ENCODE measurements at regions not wholly inside any gene's neighbourhood (a gene's known extent, or its start where the extent isn't known, plus 50 kb on each side); places are given as distances from the start of the nearest gene placed in this dataset.

GRCh38 chr3:34239875-34240274 is 441.4 kb downstream of the PDCD6IP start:
- DNase-seq (ENCODE audit: low read depth) = no peak

GRCh38 chr3:34247401-34247800 is 449.0 kb downstream of the PDCD6IP start:
- no peak for DNase-seq (ENCODE audit: low read depth)

- no peak for DNase-seq (ENCODE audit: low read depth)
Observed at GRCh38 chr3:34248352-34248751, 449.9 kb downstream of the PDCD6IP start.

GRCh38 chr3:34254285-34254684 is 455.9 kb downstream of the PDCD6IP start:
- no peak for DNase-seq (ENCODE audit: low read depth)

- DNase-seq (ENCODE audit: low read depth) = no peak
Observed at GRCh38 chr3:34256021-34256420, 457.6 kb downstream of the PDCD6IP start.

GRCh38 chr3:34256791-34257190 is 458.4 kb downstream of the PDCD6IP start:
- no peak for DNase-seq (ENCODE audit: low read depth)

- DNase-seq (ENCODE audit: low read depth) = no peak
Observed at GRCh38 chr3:34258271-34258998, 460.0 kb downstream of the PDCD6IP start.

- DNase-seq (ENCODE audit: low read depth) = no peak
Observed at GRCh38 chr3:34260271-34261000, 462.0 kb downstream of the PDCD6IP start.

GRCh38 chr3:34261001-34261385 is 462.6 kb downstream of the PDCD6IP start:
- no peak for DNase-seq (ENCODE audit: low read depth)

GRCh38 chr3:34263101-34263621 is 464.7 kb downstream of the PDCD6IP start:
- no peak for DNase-seq (ENCODE audit: low read depth)

- DNase-seq (ENCODE audit: low read depth) = no peak
Observed at GRCh38 chr3:34264337-34265041, 466.1 kb downstream of the PDCD6IP start.

GRCh38 chr3:34267088-34267487 is 468.7 kb downstream of the PDCD6IP start:
- no peak for DNase-seq (ENCODE audit: low read depth)

GRCh38 chr3:34268032-34268709 is 469.7 kb downstream of the PDCD6IP start:
- DNase-seq (ENCODE audit: low read depth) = no peak

- DNase-seq (ENCODE audit: low read depth) = no peak
Observed at GRCh38 chr3:34275811-34276210, 477.4 kb downstream of the PDCD6IP start.

GRCh38 chr3:34276342-34276741 is 477.9 kb downstream of the PDCD6IP start:
- DNase-seq (ENCODE audit: low read depth) = no peak

- no peak for DNase-seq (ENCODE audit: low read depth)
Observed at GRCh38 chr3:34277110-34277509, 478.7 kb downstream of the PDCD6IP start.

- no peak for DNase-seq (ENCODE audit: low read depth)
Observed at GRCh38 chr3:34279901-34280300, 481.5 kb downstream of the PDCD6IP start.

- DNase-seq (ENCODE audit: low read depth) = no peak
Observed at GRCh38 chr3:34283751-34284150, 485.3 kb downstream of the PDCD6IP start.

GRCh38 chr3:34284959-34285826 is 486.8 kb downstream of the PDCD6IP start:
- no peak for DNase-seq (ENCODE audit: low read depth)

- no peak for DNase-seq (ENCODE audit: low read depth)
Observed at GRCh38 chr3:34285827-34286188, 487.4 kb downstream of the PDCD6IP start.

All from T follicular helper cell (primary cell).